Stimulated activated CD4-positive, alpha-beta T cell treated with anti-CD3 and anti-CD28 coated beads, Interleukin-4, amount 100 ng/mL, for 48 hours (primary cell): ENCODE measurements at regions not wholly inside any gene's neighbourhood (a gene's known extent, or its start where the extent isn't known, plus 50 kb on each side); places are given as distances from the start of the nearest gene placed in this dataset.

ENCODE experiments used
- DNase-seq, 2 donors: peaks; one replicate each; pipeline ENCODE4 v3.0.0-alpha.2; 2020; ENCODE audit warnings: low read depth in 2 of 2

DNA sequence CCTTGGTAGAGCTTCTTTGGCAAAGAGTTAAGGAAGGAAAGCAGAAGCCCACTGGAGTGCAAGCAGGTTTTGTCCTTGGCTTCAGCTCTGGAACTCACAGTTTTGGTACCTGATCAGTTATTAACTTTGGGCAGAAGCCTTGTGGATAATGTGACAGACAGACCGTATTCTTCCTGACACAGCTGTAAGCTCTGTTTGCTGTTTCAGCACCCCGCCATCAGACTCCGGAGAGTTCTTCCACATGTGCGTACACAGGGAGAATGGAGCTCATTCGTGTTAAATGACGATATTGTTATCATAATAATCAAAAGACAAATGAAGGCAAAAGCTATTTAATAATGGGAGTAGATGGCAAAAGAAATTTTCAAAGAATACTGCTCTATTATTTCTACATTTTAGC lies 155.1 kb upstream of the ARGLU1 start:
- DNase-seq = no peak

DNA sequence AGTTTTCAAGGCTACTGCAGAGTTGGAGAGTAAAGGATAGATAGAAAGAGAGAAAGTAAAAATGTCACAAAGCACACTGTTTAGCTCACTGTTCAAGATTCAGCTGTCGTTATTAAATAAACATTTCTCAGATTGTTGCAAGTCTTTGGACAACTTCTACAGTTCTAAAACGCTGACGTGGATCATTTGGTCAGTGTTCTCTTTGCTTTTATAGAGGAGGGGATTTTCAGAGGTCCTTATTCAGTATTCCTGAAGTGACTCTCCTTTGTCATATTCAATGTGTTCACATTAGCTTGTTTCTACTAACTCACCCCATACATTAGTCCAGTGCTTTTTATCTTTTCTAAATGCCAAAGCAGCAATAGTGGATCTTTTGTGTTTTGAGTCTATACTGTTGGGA lies 154.7 kb upstream of the ARGLU1 start:
- no peak for DNase-seq

DNA sequence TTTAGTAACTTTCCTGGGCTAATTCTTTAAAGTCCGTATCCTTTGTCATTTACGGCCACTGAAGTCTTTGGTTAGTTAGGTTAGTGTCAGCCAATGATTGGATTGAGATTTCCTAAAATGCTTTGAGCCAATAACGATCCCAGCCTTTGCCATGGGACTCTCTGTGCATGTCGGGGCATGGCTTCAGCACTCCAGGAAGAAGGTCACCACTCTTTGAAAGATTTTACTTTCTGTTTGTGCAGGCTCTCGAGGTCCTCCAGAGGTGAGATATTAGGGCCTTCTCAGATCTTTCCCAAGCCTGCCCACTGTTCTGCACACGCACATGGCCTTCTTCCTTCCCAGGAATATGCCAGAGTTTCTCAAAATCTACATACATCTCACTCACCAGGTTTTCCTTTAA lies 153.7 kb upstream of the ARGLU1 start:
- no peak for DNase-seq

DNA sequence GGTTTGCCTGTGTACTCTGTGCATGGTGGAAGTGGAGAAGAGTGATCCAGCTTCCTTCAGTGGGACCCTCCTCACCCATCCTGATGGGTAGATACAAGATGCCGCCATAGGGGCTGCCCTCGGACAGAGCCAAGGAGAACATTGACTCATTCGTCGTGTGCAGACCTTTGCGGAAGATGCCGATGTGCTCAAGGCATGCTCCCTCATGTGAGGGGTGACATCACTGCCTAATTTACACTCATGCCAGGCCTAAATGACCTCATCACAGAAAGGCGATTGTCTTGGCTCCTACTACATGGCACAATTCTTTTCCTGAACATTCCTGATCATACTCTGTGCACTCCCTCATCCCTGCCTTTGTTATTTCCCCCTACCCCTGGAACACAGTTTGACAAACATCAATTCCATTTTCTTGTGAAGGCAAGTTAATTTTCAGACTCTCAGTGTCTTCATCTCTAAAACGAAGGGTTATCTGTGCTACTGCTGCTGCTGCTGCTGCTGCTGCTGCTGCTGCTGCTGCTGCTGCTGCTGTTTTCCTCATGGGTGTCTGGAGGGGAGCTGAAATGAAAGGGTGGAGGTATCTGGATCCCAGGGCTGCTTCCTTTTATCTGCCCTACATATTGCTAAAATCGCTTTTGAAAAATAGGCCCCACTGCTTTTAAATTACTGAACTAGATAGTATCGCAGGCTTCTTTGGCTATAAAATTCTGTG lies 146.5 kb upstream of the ARGLU1 start:
- no peak for DNase-seq

DNA sequence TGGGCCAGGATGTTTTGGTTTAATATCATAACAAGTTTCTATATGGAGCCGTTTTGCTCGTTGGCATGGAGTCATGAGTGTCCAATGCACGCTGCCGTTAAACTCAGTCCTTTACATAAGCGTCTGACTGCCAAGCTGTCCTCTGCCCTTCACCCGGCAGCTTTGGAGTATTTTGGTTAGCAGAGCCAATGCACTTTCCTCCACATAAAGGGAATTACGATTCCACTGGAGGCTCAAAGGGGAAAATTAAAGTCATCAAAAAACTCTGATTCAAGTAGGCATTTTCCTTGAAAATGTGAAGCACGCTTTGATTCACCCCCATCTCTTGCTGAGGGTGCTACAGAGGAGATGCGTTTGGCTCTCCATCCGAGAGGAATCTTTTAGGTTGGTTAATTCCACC lies 144.4 kb upstream of the ARGLU1 start:
- DNase-seq = no peak

DNA sequence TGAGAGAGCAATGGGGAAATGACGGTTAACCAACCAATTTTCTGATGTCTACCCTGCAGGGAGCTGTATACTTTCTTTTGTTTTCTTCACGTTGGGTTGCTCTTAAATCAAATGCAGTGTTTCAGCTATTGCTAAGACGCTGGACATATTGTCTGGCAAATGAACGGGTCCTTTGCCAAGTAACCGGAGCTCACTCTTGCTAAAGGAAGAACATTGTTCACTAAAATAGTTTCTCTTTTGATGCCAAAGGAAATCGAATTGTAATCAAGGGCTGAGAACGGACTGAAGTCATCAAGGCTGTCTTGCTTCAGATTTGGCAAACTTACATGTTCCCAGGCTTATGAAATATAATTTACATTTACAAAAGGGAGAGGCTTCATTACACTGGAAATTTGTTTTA lies 142.3 kb upstream of the ARGLU1 start:
- DNase-seq = no peak

DNA sequence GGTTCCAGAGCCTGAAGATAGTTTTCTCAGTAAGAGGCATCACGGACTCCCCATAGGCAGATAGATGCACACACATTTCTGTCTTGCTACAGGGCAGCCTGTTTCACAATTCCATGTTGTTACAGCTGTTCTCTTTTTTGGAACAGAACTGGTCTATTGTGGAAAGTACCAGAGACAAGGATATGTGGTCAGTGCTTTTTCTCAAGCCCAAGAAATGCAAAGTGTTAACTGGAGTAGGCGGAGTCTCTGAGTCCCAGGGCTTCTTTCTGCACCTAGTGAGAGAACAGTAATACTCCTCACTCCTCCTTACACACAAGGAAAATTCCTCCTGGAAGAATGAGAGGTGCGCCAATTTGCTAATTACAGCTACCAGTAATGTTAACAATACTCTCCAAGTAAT lies 141.6 kb upstream of the ARGLU1 start:
- no peak for DNase-seq

DNA sequence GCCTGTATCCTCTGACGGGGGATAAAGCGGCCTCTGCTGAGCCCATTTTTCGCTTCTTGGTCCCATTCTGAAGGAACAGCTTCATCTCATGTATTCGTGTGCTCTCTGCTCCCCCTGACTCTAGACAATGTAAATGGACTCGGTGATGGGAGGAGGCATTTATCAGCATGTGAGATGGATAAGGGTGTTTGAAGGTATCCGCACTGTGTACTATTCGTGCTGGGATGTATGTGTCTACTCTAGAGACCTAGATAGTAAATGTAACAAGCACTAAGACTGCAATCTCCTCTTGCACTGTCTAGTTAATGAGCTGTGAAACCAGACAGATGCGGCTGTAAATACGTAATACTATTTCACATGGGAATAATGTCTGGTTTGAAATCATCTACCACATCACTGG lies 134.6 kb upstream of the ARGLU1 start:
- no peak for DNase-seq

DNA sequence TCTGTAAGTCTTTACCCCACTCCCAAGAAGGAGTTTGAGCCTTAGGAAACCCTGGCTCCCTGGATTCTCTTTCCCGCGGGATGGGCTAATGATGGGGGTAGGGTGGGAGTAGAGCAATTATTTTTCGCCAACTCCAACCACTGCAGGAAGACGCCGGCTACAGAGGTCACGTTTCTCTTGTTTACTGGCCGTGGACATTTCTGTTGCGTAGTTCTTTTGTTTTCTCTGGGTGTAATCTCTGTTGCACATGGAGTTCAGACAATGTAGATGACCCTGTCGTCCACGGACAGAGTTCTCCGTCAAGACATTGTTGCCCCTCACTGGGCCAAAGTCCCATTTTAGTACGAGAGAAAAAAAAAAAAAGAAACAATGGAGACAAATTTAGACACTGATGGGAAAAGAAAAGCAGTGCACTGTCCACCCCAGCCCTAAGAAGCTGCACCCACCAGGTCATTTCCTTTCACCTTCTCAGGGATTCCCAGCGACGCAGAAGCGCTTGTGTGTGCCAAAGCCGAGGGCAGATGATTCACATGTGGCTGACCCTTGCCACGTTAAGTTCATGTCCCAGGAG lies 133.9 kb upstream of the ARGLU1 start:
- DNase-seq = no peak

DNA sequence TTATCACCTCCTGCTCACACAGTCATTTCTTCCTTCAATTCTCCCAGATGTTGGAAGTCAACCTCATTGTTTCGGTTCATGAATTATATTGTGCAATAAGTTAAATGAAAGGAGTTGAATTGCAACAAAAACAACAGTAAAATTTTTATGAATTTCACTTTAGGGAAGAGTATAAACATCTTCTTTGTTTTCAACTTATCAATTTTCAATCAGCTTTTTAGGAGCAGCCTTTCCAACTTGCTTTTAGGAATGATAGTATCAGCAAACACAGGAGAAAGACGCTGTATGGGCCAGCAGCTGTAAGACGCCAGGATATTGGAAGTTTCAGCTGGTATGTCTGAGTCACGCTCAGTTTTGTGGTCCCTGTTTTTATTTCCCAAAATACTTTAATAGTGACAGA lies 132.5 kb upstream of the ARGLU1 start:
- DNase-seq = no peak

DNA sequence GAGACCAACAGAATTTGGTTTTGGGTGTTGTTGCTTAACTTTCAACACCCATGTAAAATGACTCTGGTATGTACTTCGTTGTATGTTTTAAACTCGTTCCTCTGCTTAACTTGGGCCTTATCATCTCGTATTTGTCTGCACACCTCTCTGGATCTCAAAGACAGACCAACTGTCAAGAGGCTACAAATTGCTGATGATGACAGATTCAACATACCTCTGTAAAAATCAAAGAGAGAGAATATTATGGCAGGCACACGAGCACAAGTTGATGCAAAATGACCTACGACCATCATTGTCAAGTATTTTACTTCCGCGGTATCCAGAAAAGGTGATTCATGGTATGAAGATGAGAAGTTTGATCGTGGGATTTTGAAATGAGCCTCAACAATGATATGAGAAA lies 132.1 kb upstream of the ARGLU1 start:
- no peak for DNase-seq

DNA sequence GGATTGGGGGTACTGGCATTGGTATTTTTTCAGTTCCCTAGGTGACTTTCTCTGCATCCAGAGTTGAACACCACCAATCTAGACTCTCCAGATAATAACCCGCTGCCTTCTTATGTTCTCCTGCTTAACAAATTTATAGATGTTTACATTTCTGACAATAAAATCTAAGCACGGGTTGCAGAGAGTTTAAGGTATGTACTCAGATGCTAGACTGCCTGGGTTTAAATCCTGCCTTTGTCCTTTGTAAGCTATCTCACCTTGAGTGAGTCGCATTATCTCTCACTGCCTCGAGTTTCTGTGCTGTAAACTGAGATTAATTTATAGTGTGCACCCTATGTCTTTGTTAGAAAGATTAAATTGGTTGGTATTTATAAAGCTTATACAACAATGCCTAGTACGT lies 131.4 kb upstream of the ARGLU1 start:
- DNase-seq = no peak

DNA sequence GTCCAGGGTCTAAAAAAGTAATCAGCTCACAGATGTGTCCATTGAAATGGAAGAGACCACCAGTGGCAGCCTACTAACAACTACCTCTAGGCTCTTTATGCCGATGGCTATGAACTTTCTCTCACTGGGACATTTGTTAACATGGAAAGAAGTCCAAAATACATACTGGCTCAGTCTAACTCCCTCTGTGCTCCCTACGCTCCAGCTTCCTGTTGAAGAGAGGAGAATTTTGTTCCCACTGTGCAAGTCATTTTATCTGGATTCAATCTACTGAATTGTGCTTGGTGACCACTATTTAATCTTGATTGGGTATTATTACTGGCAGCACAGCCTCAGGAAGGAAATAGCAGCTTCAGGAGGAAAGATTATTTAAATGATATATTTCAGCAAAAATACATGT lies 128.8 kb upstream of the ARGLU1 start:
- no peak for DNase-seq

DNA sequence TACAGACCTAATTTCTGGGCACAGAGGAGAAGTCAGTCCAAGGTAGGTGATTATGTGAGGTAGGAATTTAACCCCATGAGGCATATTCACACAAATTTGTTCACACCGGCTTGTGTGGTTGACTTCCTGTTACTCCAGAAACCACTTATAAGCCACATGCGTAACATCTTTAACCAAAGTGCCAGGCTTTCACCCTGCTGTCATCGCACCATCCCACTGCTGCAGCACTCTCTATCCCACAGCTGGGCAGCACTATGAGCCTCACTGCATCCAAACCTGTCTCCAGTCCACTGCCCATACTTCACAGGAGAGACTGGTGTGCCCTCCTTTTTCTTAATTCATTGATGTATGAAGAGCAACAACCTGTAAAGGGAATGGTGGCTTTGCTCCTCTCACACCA lies 128.2 kb upstream of the ARGLU1 start:
- DNase-seq = no peak

DNA sequence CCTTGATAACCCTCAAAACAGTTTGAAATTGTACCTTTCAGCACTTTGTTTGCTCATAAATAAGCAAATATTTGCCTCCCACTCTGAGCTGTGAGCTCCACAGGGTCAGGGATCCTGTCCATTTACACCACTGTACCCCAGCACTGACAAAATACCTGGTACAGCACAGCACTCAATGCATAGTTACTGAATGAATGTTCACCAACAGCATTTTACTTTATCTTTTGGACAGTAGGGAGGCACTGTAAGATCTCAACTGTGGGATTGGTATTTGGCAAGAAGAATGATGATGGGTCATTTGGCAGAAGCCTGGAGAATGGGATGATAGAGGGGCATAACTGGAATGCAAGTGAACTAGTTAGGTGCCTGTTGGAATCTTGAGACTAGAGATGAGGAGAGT lies 127.2 kb upstream of the ARGLU1 start:
- no peak for DNase-seq

DNA sequence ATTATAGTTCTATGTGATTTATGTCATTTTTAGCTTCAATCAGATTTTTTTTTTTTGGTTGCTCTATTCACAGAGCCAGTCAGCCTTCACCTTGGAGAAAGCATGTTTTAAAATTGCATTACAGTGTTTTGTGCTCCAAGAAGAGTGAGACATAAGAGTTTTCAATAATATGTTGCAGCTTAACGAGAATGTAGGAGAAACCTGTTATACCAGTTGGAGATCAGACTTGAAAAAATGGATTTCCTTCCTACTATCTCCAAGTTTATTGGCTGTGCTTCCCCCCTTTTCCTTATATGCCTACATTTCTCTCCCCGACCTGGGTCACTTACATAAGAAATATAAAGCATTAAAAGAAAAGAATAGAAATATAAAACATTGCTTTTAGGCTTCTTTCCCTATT lies 123.9 kb upstream of the ARGLU1 start:
- no peak for DNase-seq

DNA sequence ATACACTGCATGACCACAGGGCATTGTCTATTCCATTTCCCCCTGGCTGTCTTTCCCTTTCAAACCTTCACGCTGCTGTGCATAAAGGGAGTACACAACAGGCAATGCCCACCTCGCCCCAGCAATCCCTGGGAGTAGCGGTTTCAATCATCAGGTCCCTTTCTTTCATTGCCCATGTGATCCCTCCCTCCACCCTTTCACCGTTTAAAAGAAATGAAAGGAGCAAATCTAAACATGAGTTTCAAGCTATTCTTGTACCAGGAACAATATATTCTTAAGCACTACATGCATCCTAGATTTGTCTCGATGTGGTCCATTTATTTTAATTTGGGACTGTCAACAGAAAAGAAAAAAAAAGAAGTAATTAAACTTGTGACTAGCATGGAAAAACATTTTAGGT lies 123.4 kb upstream of the ARGLU1 start:
- DNase-seq = no peak

DNA sequence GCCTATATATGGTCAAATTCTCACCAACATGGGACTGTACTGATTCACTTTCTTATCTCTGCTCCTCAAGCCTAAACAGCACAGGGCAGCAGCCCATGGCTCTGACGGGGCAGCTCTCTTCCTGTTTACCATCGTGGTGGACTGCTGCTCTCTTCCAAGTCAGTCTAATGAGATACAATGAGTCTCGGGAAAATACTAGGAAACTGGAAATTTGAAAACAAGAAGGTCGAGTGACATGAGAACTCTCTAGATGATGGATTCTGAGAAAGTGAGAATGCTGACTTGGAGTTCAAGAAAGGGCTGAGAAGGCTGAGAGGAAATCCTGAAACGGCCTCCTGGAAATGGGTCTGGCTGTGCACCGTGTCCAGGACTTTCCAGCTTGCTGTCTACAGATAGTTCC lies 122.8 kb upstream of the ARGLU1 start:
- DNase-seq = no peak

DNA sequence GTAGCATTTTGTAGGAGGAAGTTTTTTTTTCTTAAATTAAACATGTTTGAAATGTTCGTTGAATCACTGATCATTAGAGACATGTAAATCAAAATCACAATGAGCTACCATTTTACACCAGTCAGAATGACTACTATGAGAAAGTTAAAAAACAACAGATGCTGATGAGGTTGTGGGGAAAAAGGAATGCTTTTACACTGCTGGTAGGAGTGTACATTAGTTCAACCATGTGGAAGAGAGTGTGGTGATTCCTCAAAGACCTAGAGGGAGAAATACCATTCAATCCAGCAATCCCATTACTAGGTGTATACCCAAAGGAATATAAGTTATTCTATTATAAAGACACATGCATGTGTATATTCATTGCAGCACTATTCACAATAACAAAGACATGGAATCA lies 122.0 kb upstream of the ARGLU1 start:
- no peak for DNase-seq

DNA sequence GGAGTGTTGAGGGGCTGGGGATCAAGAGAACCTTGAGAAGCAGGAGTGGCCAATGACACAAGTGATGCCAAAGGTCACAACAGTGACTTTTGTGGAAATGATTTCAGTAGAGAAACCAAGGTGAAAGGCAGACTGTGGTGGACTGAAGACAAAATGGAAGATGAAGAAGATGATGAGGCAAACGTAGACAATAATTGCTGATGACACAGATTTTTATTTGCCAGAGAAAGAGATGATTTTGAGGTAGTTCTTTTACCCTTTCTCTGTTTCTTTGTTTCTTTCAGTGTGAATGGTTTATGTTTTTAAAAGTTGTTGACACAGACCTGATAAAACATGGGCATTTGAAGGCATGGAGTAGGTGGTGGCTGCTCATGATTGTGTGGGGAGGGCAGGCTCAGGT lies 121.0 kb upstream of the ARGLU1 start:
- no peak for DNase-seq

DNA sequence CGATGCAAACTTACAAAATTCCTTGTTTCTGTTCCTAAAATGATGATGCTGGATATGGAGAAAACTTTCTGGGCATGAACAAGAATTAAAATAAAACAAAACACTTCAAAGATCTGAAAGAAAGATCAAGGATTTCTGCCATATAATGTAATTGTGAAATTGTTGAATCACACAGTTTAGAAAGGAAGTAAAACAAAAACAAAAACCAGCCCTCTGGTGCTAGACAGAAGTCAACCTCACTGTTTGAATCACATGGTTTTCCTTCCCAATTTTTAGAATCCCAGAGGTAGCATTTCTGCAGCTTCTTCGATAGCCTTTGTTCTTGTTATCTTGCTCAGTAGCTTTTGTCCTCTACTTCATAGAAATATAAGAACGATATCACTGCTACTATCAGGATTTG lies 118.2 kb upstream of the ARGLU1 start:
- DNase-seq = no peak

DNA sequence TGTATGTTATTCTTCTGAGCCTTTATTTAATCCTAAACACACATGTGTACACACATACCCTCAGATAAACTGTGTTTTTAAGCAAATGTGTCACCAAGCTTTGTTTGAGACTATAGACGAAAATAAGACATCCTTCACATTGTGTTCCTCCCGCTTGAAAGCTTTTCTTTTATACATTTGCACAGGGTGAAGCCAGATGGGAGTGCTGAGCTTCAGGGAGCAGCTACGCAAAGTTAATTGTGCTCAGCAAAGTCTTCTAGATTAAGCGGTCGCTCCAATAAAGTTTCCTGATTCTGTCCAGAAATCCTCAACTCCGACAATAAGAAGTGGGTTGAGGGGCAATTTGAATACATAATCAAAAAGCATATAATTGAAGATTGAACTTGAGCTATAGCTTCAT lies 117.2 kb upstream of the ARGLU1 start:
- DNase-seq = no peak

DNA sequence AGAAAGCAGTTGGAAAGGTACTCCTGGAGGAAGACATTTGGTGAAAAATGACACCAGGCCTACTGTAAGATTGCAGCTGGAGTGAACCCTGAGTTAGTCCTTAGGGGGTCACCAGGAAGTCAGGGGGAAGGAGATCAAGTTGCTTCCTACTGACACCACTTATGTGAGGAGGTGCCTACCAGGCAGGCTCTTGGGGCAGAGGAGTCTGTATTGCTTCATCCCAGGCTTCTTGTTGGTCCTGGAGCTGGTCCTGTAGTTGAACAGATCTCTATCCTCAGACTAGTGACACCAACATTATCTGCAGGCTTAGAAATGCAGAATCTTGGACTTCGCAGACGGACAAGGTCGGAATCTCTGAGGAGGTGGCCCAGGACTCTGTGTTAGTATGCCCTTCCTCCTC lies 116.0 kb upstream of the ARGLU1 start:
- no peak for DNase-seq

DNA sequence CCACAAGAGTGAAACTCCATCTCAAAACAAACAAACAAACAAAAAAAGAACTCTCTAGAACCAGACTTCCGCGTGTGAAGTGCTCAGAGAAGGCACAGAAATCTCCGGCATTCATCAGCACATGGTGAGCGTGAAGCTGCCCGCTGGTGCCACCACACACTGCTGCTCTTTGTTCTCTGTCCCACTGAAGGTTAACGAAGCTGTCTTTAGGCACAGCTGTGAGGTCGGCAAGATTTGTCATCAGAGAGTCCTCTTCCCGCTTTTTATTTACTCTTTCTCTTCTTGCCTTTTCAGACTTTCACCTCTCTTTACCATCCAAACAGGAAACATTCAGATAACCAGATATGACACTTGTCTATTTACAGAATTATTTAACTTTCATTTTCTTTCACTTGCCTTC lies 115.2 kb upstream of the ARGLU1 start:
- no peak for DNase-seq
